B cell (primary cell): ENCODE measurements at regions not wholly inside any gene's neighbourhood (a gene's known extent, or its start where the extent isn't known, plus 50 kb on each side); places are given as distances from the start of the nearest gene placed in this dataset.

Source experiments
- EZH2 ChIP-seq: IDR thresholded peaks from 2 replicates; pipeline ENCODE4 v1.6.1; 2012; ENCODE audit warnings: borderline replicate concordance, low read depth, mild to moderate bottlenecking, moderate library complexity, low read length; ENCODE audit not compliant: insufficient read depth, poor library complexity, severe bottlenecking
- TF ChIP-seq, protein P1 (sequence below): fragments of 200-600 bp; IDR thresholded peaks from one replicate; pipeline ENCODE4 v1.8.0; 2022; ENCODE audit warnings: antibody characterized with exemption, mild to moderate bottlenecking

DNA sequence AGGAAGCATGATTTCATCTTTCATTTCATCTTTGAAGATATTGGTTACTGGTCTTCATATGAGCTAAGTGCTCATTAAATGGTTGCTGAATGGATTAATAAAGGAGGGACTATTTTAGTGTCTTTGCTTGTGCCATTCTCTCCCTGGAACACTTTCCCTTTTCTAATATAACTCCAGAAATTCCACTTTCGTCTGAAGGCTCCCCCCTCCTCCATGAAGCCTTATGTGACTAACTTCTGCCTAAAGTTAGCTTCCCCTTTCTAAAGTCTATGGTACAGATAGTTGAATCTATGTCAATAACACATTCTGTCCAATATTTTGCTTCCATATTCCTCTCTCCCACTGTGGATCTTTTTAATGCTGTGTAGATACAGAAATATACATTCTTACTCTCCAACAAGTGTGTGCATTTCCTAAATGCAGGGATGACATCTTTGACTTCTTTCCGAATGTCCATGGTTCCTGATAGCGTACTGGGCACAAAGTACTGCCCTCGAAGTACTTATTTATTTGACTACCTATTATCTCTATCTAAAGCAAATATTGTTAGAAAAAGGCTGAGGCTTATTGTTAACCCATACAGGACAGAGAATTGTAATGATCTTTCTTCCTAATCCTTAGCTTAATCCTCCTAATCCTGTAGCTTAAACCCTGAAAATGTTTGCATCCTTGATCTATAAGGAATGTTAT lies 84.7 kb upstream of the ELOVL5 start:
- TF ChIP-seq, protein P1, sequence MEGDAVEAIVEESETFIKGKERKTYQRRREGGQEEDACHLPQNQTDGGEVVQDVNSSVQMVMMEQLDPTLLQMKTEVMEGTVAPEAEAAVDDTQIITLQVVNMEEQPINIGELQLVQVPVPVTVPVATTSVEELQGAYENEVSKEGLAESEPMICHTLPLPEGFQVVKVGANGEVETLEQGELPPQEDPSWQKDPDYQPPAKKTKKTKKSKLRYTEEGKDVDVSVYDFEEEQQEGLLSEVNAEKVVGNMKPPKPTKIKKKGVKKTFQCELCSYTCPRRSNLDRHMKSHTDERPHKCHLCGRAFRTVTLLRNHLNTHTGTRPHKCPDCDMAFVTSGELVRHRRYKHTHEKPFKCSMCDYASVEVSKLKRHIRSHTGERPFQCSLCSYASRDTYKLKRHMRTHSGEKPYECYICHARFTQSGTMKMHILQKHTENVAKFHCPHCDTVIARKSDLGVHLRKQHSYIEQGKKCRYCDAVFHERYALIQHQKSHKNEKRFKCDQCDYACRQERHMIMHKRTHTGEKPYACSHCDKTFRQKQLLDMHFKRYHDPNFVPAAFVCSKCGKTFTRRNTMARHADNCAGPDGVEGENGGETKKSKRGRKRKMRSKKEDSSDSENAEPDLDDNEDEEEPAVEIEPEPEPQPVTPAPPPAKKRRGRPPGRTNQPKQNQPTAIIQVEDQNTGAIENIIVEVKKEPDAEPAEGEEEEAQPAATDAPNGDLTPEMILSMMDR, result no peak
- TF ChIP-seq EZH2, result no peak
